ENCODE measurements at regions not wholly inside any gene's neighbourhood (a gene's known extent, or its start where the extent isn't known, plus 50 kb on each side); places are given as distances from the start of the nearest gene placed in this dataset.

GRCh38 chr13:56888455-56888854 lies 252.3 kb upstream of the PRR20A start:
- no peak for DNase-seq

GRCh38 chr13:56893843-56894242 lies 246.9 kb upstream of the PRR20A start:
- DNase-seq, result no peak

- no peak for DNase-seq
These were observed 240.0 kb upstream of the PRR20A start for GRCh38 chr13:56900549-56901279.

GRCh38 chr13:56902276-56902675 lies 238.4 kb upstream of the PRR20A start:
- no peak for DNase-seq

- DNase-seq, result no peak
These were observed 236.9 kb upstream of the PRR20A start for GRCh38 chr13:56903710-56904282.

GRCh38 chr13:56906909-56907308 lies 233.8 kb upstream of the PRR20A start:
- no peak for DNase-seq

GRCh38 chr13:56907766-56908165 lies 233.0 kb upstream of the PRR20A start:
- DNase-seq, result no peak

- no peak for DNase-seq
These were observed 230.7 kb upstream of the PRR20A start for GRCh38 chr13:56909896-56910600.

GRCh38 chr13:56917966-56918365 lies 222.8 kb upstream of the PRR20A start:
- DNase-seq, result no peak

GRCh38 chr13:56923626-56924140 lies 217.0 kb upstream of the PRR20A start:
- no peak for DNase-seq

GRCh38 chr13:56924401-56924800 lies 216.3 kb upstream of the PRR20A start:
- DNase-seq, result no peak

- DNase-seq, result no peak
These were observed 208.6 kb upstream of the PRR20A start for GRCh38 chr13:56932104-56932503.

GRCh38 chr13:56953965-56954364 lies 186.8 kb upstream of the PRR20A start:
- DNase-seq, result no peak

GRCh38 chr13:56975647-56976046 lies 165.1 kb upstream of the PRR20A start:
- no peak for DNase-seq

GRCh38 chr13:56980856-56981255 lies 159.9 kb upstream of the PRR20A start:
- DNase-seq, result no peak

- no peak for DNase-seq
These were observed 154.6 kb upstream of the PRR20A start for GRCh38 chr13:56986121-56986520.

GRCh38 chr13:56988543-56988942 lies 152.2 kb upstream of the PRR20A start:
- no peak for DNase-seq

- no peak for DNase-seq
These were observed 137.0 kb upstream of the PRR20A start for GRCh38 chr13:57003682-57004081.

GRCh38 chr13:57017357-57017756 lies 123.4 kb upstream of the PRR20A start:
- DNase-seq, result no peak

- DNase-seq, result no peak
These were observed 121.8 kb upstream of the PRR20A start for GRCh38 chr13:57018915-57019314.

- DNase-seq, result no peak
These were observed 110.0 kb upstream of the PRR20A start for GRCh38 chr13:57030671-57031070.

- no peak for DNase-seq
These were observed 104.4 kb upstream of the PRR20A start for GRCh38 chr13:57036290-57036689.

- no peak for DNase-seq
These were observed 95.8 kb upstream of the PRR20A start for GRCh38 chr13:57044910-57045309.
